DND-41 (cell line): ENCODE measurements at regions not wholly inside any gene's neighbourhood (a gene's known extent, or its start where the extent isn't known, plus 50 kb on each side); places are given as distances from the start of the nearest gene placed in this dataset.

Experiments used
- ATAC-seq: fragments of 200-7000 bp; cut with Tn5 transposase; 3 replicates; pipeline ENCODE4 v1.9.1; 2021; ENCODE audit warnings: low read depth; ENCODE audit not compliant: insufficient read depth
- DNase-seq: peaks from one replicate; pipeline ENCODE4 v3.0.0-alpha.2; 2020
- H2AFZ ChIP-seq: 2 replicates; pipeline ENCODE4 v1.6.0; 2012; ENCODE audit warnings: low read depth, low read length
- H3K27ac ChIP-seq: 2 replicates; pipeline ENCODE4 v1.5.1; 2012; ENCODE audit warnings: low read length, inconsistent platforms
- H3K27me3 ChIP-seq: fragments of 200-600 bp; sonication (generic); 2 replicates; pipeline ENCODE4 v1.6.0; 2012; ENCODE audit warnings: low read length, mild to moderate bottlenecking, inconsistent platforms; ENCODE audit not compliant: insufficient read depth, poor library complexity
- H3K36me3 ChIP-seq: 2 replicates; pipeline ENCODE4 v1.5.1; 2012; ENCODE audit warnings: low read length, inconsistent platforms; ENCODE audit not compliant: insufficient read depth
- H3K4me1 ChIP-seq: 2 replicates; pipeline ENCODE4 v1.5.1; 2012; ENCODE audit warnings: mild to moderate bottlenecking, low read length; ENCODE audit not compliant: insufficient read depth
- H3K4me2 ChIP-seq: 2 replicates; pipeline ENCODE4 v1.6.0; 2012; ENCODE audit warnings: mild to moderate bottlenecking, moderate library complexity, low read length, inconsistent platforms; ENCODE audit not compliant: insufficient read depth
- H3K4me3 ChIP-seq, 2 experiments: fragments of 200-600 bp in 1 of 2; shearing (Covaris generic) in 1 of 2; 2 replicates each; pipeline ENCODE4 v1.5.1; 2012 to 2016; ENCODE audit warnings: inconsistent platforms in 2 of 2, low read length in 2 of 2, mild to moderate bottlenecking in 2 of 2, low read depth in 1 of 2, moderate library complexity in 1 of 2
- H3K79me2 ChIP-seq: 2 replicates; pipeline ENCODE4 v1.6.0; 2012; ENCODE audit warnings: low read length, inconsistent platforms; ENCODE audit not compliant: insufficient read depth
- H3K9ac ChIP-seq: 2 replicates; pipeline ENCODE4 v1.6.0; 2012; ENCODE audit warnings: low read depth, mild to moderate bottlenecking, inconsistent platforms, low read length, moderate library complexity
- H3K9me3 ChIP-seq: 2 replicates; pipeline ENCODE4 v1.5.1; 2012; ENCODE audit warnings: low read length, moderate library complexity, mild to moderate bottlenecking, inconsistent platforms; ENCODE audit not compliant: insufficient read depth, severe bottlenecking
- H4K20me1 ChIP-seq: 2 replicates; pipeline ENCODE4 v1.6.0; 2012; ENCODE audit warnings: low read length; ENCODE audit not compliant: insufficient read depth
- EZH2 ChIP-seq: IDR thresholded peaks from 3 replicates; pipeline ENCODE4 v1.6.1; 2012; ENCODE audit warnings: borderline replicate concordance, low read depth, mild to moderate bottlenecking, moderate library complexity, low read length, inconsistent platforms; ENCODE audit not compliant: severe bottlenecking
- TF ChIP-seq, protein P1 (sequence below): IDR thresholded peaks from 2 replicates; pipeline ENCODE4 v1.5.1; 2012; ENCODE audit warnings: borderline replicate concordance, low read length, moderate library complexity, mild to moderate bottlenecking; ENCODE audit not compliant: poor library complexity, severe bottlenecking; ENCODE audit errors: extremely low read depth

DNA sequence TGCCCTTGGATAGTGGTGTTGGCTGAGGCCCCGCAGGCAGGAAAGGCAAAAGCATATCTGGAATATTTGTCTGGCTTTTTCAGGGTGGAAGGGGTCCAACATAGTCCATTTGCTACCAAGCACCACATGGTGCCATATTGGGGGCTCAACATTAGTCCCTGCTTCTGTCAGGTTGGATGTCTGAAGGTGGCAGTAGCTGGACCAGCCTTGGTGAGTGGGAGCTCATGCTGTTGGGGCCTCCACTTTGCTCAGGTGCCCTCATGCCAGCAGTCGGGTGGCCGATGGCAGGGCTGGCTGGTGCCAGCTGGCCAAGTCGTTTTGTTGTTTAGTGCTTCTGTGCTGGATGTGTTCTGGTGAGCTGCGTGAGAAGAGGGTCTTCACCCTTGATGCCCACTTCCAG is 135.3 kb downstream of the PAPOLA start:
- Histone ChIP-seq H3K27ac (no peak overlapping the region), H3K27me3 (no peaks in the 10 kb centered on the region), H3K9me3 (no peaks in the 10 kb centered on the region), H4K20me1 (no peaks in the 10 kb centered on the region), H2AFZ (no peak overlapping the region), H3K79me2 (no peaks in the 10 kb centered on the region), H3K4me1 (no peaks in the 10 kb centered on the region), H3K4me2 (no peak overlapping the region), H3K36me3 (no peaks in the 10 kb centered on the region), H3K4me3 (no peak overlapping the region), H3K9ac (no peak overlapping the region)
- TF ChIP-seq, protein P1, sequence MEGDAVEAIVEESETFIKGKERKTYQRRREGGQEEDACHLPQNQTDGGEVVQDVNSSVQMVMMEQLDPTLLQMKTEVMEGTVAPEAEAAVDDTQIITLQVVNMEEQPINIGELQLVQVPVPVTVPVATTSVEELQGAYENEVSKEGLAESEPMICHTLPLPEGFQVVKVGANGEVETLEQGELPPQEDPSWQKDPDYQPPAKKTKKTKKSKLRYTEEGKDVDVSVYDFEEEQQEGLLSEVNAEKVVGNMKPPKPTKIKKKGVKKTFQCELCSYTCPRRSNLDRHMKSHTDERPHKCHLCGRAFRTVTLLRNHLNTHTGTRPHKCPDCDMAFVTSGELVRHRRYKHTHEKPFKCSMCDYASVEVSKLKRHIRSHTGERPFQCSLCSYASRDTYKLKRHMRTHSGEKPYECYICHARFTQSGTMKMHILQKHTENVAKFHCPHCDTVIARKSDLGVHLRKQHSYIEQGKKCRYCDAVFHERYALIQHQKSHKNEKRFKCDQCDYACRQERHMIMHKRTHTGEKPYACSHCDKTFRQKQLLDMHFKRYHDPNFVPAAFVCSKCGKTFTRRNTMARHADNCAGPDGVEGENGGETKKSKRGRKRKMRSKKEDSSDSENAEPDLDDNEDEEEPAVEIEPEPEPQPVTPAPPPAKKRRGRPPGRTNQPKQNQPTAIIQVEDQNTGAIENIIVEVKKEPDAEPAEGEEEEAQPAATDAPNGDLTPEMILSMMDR = no peak
- no peak for TF ChIP-seq EZH2
- ATAC-seq (no peak), DNase-seq (no peak)

DNA sequence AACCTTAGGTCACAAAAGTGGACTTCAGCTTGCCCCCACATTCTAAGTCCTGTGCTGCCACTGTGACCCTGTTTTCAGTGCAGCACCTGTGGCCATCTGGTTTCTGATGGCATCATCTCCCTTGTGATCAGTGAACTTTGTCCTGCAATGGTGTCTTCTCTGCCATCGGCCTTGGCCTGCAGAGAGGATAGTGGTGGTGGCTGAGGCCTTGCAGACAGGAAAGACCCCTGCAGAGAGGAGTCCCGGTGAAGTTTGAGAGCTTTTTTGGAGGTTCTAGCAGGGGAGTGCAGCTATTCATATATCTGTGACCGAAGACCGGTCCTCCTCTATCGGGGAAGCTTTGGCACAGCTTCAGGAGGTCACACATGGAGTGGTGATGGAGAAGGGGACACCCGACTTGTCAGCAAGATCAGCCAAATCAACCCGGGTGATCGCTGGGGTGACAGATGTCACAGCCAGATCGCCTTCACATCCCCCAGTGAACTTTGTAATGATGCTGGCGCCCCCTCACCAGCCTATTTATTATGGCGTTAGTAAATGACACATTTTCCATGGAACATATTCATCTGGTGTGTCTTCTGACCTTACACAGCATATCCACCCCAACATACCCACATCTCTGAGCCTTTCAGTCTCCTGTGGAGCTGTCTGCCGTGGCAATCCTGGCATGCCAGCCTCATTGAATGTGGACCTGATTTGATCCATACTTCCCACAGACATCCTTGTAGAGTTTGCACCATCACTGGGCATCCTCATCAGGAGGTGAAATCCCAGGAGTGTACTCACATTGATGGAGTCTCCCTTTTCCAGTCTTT is 136.1 kb downstream of the PAPOLA start:
- H3K27ac ChIP-seq = no peak overlapping the region
- H3K4me3 ChIP-seq = no peak overlapping the region
- H3K4me1 ChIP-seq = no peaks in the 10 kb centered on the region
- H3K9ac ChIP-seq = no peak overlapping the region
- H4K20me1 ChIP-seq = no peaks in the 10 kb centered on the region
- no peaks in the 10 kb centered on the region for H3K27me3 ChIP-seq
- TF ChIP-seq, protein P1 = no peak
- no peak for TF ChIP-seq EZH2
- H3K36me3 ChIP-seq = no peaks in the 10 kb centered on the region
- no peak for DNase-seq
- H3K4me2 ChIP-seq = no peak overlapping the region
- H3K9me3 ChIP-seq = no peaks in the 10 kb centered on the region
- no peak overlapping the region for H2AFZ ChIP-seq
- H3K79me2 ChIP-seq = no peaks in the 10 kb centered on the region
- no peak for ATAC-seq

DNA sequence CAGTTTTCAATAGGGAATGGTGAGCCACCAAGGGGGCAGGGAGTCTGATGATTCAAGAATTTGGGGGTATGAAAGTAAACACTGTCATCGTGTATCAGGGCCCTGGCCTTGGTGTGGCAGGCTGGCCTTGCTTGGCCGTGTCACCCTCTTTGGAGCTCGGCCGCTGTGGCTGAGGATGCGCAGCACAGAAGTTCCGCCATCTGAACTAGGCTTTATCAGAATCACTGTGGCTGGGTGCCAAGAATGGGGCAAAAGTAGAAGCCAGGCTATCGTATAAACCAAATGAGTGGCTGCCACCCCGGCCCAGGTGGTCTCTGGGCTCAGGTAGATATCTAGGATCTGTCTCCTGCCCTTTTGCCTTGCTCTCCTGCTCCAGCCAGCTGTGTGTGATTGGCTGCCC is 137.4 kb downstream of the PAPOLA start:
- TF ChIP-seq, protein P1 = no peak
- TF ChIP-seq EZH2 = no peak
- Histone ChIP-seq H3K79me2 (no peaks in the 10 kb centered on the region), H3K9me3 (no peaks in the 10 kb centered on the region), H2AFZ (no peak overlapping the region), H3K4me1 (no peaks in the 10 kb centered on the region), H3K9ac (no peak overlapping the region), H3K4me3 (no peak overlapping the region), H3K36me3 (no peaks in the 10 kb centered on the region), H3K27ac (no peak overlapping the region), H3K4me2 (no peak overlapping the region), H4K20me1 (no peaks in the 10 kb centered on the region), H3K27me3 (no peaks in the 10 kb centered on the region)
- no peak for DNase-seq
- ATAC-seq = no peak
